H9 (cell line): ENCODE measurements at regions not wholly inside any gene's neighbourhood (a gene's known extent, or its start where the extent isn't known, plus 50 kb on each side); places are given as distances from the start of the nearest gene placed in this dataset.

ENCODE experiments used
- DNase-seq: peaks from one replicate; pipeline ENCODE4 v3.0.0-alpha.2; 2017
- H2AFZ ChIP-seq: one replicate; pipeline ENCODE4 v1.6.1; 2013; ENCODE audit warnings: mild to moderate bottlenecking, low read length, control low read depth, moderate library complexity
- H2AK5ac ChIP-seq: 2 replicates; pipeline ENCODE4 v1.6.1; 2013; ENCODE audit warnings: low read length, control low read depth, mixed read lengths; ENCODE audit not compliant: insufficient read length
- H2BK120ac ChIP-seq: one replicate; pipeline ENCODE4 v1.6.1; 2013; ENCODE audit warnings: low read depth, mild to moderate bottlenecking, low read length, control low read depth, inconsistent platforms; ENCODE audit not compliant: poor library complexity, severe bottlenecking
- H2BK12ac ChIP-seq: 2 replicates; pipeline ENCODE4 v1.6.1; 2013; ENCODE audit warnings: low read length, control low read depth, mixed read lengths, low read depth; ENCODE audit not compliant: insufficient read length
- H2BK15ac ChIP-seq: 2 replicates; pipeline ENCODE4 v1.6.1; 2013; ENCODE audit warnings: low read depth, low read length, control low read depth
- H2BK20ac ChIP-seq: one replicate; pipeline ENCODE4 v1.6.1; 2013; ENCODE audit warnings: low read depth, mild to moderate bottlenecking, low read length, control low read depth, inconsistent platforms; ENCODE audit not compliant: poor library complexity, severe bottlenecking
- H2BK5ac ChIP-seq: 2 replicates; pipeline ENCODE4 v1.6.1; 2013; ENCODE audit warnings: low read length, control low read depth, mixed read lengths; ENCODE audit not compliant: insufficient read length
- H3K14ac ChIP-seq: 2 replicates; pipeline ENCODE4 v1.6.1; 2013; ENCODE audit warnings: low read length, control low read depth; ENCODE audit not compliant: insufficient read depth
- H3K18ac ChIP-seq: 2 replicates; pipeline ENCODE4 v1.6.1; 2013; ENCODE audit warnings: low read depth, mild to moderate bottlenecking, mixed read lengths, low read length, control low read depth; ENCODE audit not compliant: insufficient read length
- H3K23ac ChIP-seq: 2 replicates; pipeline ENCODE4 v1.6.1; 2013; ENCODE audit warnings: low read length, control low read depth, mixed read lengths, low read depth; ENCODE audit not compliant: insufficient read length
- H3K23me2 ChIP-seq: 2 replicates; pipeline ENCODE4 v1.6.1; 2013; ENCODE audit warnings: low read depth, mild to moderate bottlenecking, mixed read lengths, low read length, control low read depth; ENCODE audit not compliant: insufficient read length, poor library complexity, severe bottlenecking
- H3K27ac ChIP-seq: 2 replicates; pipeline ENCODE4 v1.5.1; 2013; ENCODE audit warnings: low read length, control low read depth, mixed read lengths, low read depth; ENCODE audit not compliant: insufficient read length
- H3K27me3 ChIP-seq: 2 replicates; pipeline ENCODE4 v1.6.1; 2013; ENCODE audit warnings: low read length, control low read depth, inconsistent platforms; ENCODE audit not compliant: insufficient read depth
- H3K4ac ChIP-seq: 2 replicates; pipeline ENCODE4 v1.6.1; 2013; ENCODE audit warnings: low read depth, mild to moderate bottlenecking, control low read depth, inconsistent platforms, low read length, moderate library complexity
- H3K4me1 ChIP-seq: 2 replicates; pipeline ENCODE4 v1.6.1; 2013; ENCODE audit warnings: low read length, control low read depth, inconsistent platforms; ENCODE audit not compliant: insufficient read depth
- H3K4me2 ChIP-seq: 2 replicates; pipeline ENCODE4 v1.6.1; 2013; ENCODE audit warnings: low read length, control low read depth, mixed read lengths; ENCODE audit not compliant: insufficient read length, insufficient read depth
- H3K56ac ChIP-seq: 2 replicates; pipeline ENCODE4 v1.6.1; 2013; ENCODE audit warnings: low read depth, mild to moderate bottlenecking, mixed read lengths, low read length, control low read depth; ENCODE audit not compliant: insufficient read length
- H3K79me1 ChIP-seq: 2 replicates; pipeline ENCODE4 v1.6.1; 2013; ENCODE audit warnings: low read depth, mild to moderate bottlenecking, moderate library complexity, low read length, control low read depth, inconsistent platforms; ENCODE audit not compliant: insufficient read depth, poor library complexity, severe bottlenecking
- H3K79me2 ChIP-seq: 2 replicates; pipeline ENCODE4 v1.6.1; 2013; ENCODE audit warnings: low read length, control low read depth, inconsistent platforms; ENCODE audit not compliant: insufficient read depth
- H3K9ac ChIP-seq: 2 replicates; pipeline ENCODE4 v1.6.1; 2013; ENCODE audit warnings: low read length, control low read depth, mixed read lengths; ENCODE audit not compliant: insufficient read length; ENCODE audit errors: extremely low read depth
- H3K9me3 ChIP-seq: one replicate; pipeline ENCODE4 v1.6.1; 2013; ENCODE audit warnings: low read depth, low read length, inconsistent platforms; ENCODE audit not compliant: control insufficient read depth
- H3T11ph ChIP-seq: one replicate; pipeline ENCODE4 v1.6.1; 2013; ENCODE audit warnings: mild to moderate bottlenecking, low read length, control low read depth, inconsistent platforms
- H4K20me1 ChIP-seq: one replicate; pipeline ENCODE4 v1.6.1; 2013; ENCODE audit not compliant: control insufficient read depth, insufficient read length, insufficient read depth
- H4K5ac ChIP-seq: 2 replicates; pipeline ENCODE4 v1.6.1; 2013; ENCODE audit warnings: low read depth, mild to moderate bottlenecking, mixed read lengths, low read length, control low read depth; ENCODE audit not compliant: insufficient read length
- H4K8ac ChIP-seq: replicated peaks from 2 replicates; pipeline ENCODE4 v1.6.1; 2013; ENCODE audit warnings: low read length, control low read depth, mixed read lengths, low read depth; ENCODE audit not compliant: insufficient read length
- H4K91ac ChIP-seq: 2 replicates; pipeline ENCODE4 v1.6.1; 2013; ENCODE audit warnings: low read depth, mild to moderate bottlenecking, moderate library complexity, mixed read lengths, low read length, control low read depth; ENCODE audit not compliant: insufficient read length
- H3K27ac Mint-ChIP-seq, 3 experiments: 2 replicates in 2 of 3; 3 replicates in 1 of 3; pipeline ENCODE4 v1.8.0; 2020 to 2021; ENCODE audit warnings: mixed read lengths in 3 of 3, mild to moderate bottlenecking in 1 of 3, moderate library complexity in 1 of 3
- H3K27me3 Mint-ChIP-seq: 2 replicates; pipeline ENCODE4 v1.8.0; 2021; ENCODE audit warnings: low read depth, mild to moderate bottlenecking, moderate library complexity, mixed read lengths
- H3K36me3 Mint-ChIP-seq, 3 experiments: 2 replicates in 2 of 3; 3 replicates in 1 of 3; pipeline ENCODE4 v1.8.0; 2020 to 2021; ENCODE audit warnings: low read depth in 3 of 3, mixed read lengths in 3 of 3; ENCODE audit not compliant: insufficient read depth in 1 of 3
- H3K4me1 Mint-ChIP-seq, 2 experiments: 2 replicates each; pipeline ENCODE4 v1.8.0; 2020; ENCODE audit warnings: mixed read lengths in 2 of 2
- H3K4me3 Mint-ChIP-seq, 2 experiments: 2 replicates in 1 of 2; 3 replicates in 1 of 2; pipeline ENCODE4 v1.8.0; 2020 to 2021; ENCODE audit warnings: mild to moderate bottlenecking in 2 of 2, mixed read lengths in 2 of 2, moderate library complexity in 1 of 2
- H3K9me3 Mint-ChIP-seq, 2 experiments: 2 replicates in 1 of 2; 3 replicates in 1 of 2; pipeline ENCODE4 v1.8.0; 2020; ENCODE audit warnings: mild to moderate bottlenecking in 2 of 2, mixed read lengths in 2 of 2, moderate library complexity in 1 of 2
- CTCF ChIP-seq: fragments of 200-600 bp; sonication (generic); conservative IDR thresholded peaks from 3 replicates; pipeline ENCODE4 v1.8.0; 2021; ENCODE audit warnings: antibody characterized with exemption, mild to moderate bottlenecking
- WGBS: extraction: QIAGEN DNeasy Blood & Tissue Kit; methylation state at CpG from one replicate; pipeline ENCODE4 v1.1.7; 2013; ENCODE audit warnings: missing lambda C conversion rate, low lambda C conversion rate, mixed read lengths; ENCODE audit not compliant: insufficient read length; ENCODE audit errors: extremely low coverage; 5-methylcytosine and 5-hydroxymethylcytosine counted together

- no peak for DNase-seq
- H3K14ac ChIP-seq, result peak overlapping the region; percentile 72; the same call in 1 of the 2 replicates
- H4K20me1 ChIP-seq, result no peaks in the 10 kb centered on the region
- WGBS, result no CpG with 5 or more reads among the region's 4 CpGs
- no peak overlapping the region for H3K56ac ChIP-seq
- H2BK120ac ChIP-seq, result no peak overlapping the region
- H3K18ac ChIP-seq, result no peak overlapping the region
- no peaks in the 10 kb centered on the region for H3K79me1 ChIP-seq
- H3K4me1 Mint-ChIP-seq, result peaks cover 26 to 36% of the 10 kb centered on the region in 2 experiments
- no peak overlapping the region for H2BK5ac ChIP-seq
- H3K4me3 Mint-ChIP-seq, result peak overlapping the region; percentile 65 to 75
- H2AK5ac ChIP-seq, result no peak overlapping the region
- peaks cover under 1% of the 10 kb centered on the region; the same call in 1 of the 2 replicates for H3K4me1 ChIP-seq
- no peak overlapping the region for H3K9ac ChIP-seq
- no peak overlapping the region for H4K8ac ChIP-seq
- no peak overlapping the region for H3K23ac ChIP-seq
- no peaks in the 10 kb centered on the region for H3K79me2 ChIP-seq
- peak overlapping the region; percentile 6 for H4K5ac ChIP-seq
- no peaks in the 10 kb centered on the region for H3K27me3 ChIP-seq
- H3K27me3 Mint-ChIP-seq, result no peaks in the 10 kb centered on the region
- H2BK12ac ChIP-seq, result no peak overlapping the region
- no peaks in the 10 kb centered on the region for H3K9me3 ChIP-seq
- H3K9me3 Mint-ChIP-seq, result no peaks in the 10 kb centered on the region; a peak in 1 of 5 replicates
- H3T11ph ChIP-seq, result no peak overlapping the region
- no peaks in the 10 kb centered on the region for H3K36me3 Mint-ChIP-seq
- H3K4me2 ChIP-seq, result peak overlapping the region; percentile 17
- peak overlapping the region; percentile 13 to 98 (median 96); a peak in 5 of 7 replicates for H3K27ac Mint-ChIP-seq
- no peak overlapping the region for H4K91ac ChIP-seq
- H2AFZ ChIP-seq, result no peak overlapping the region
- no peak overlapping the region for H3K27ac ChIP-seq
- H3K23me2 ChIP-seq, result no peaks in the 10 kb centered on the region
- no peak overlapping the region for H2BK20ac ChIP-seq
- no peak overlapping the region for H3K4ac ChIP-seq
- H2BK15ac ChIP-seq, result no peak overlapping the region
- TF ChIP-seq CTCF, result no peak
These were observed 279.0 kb downstream of the HS3ST1 start for GRCh38 chr4:11149612-11150259.
